Upper lobe of right lung (tissue), 1 donor: ENCODE measurements at regions not wholly inside any gene's neighbourhood (a gene's known extent, or its start where the extent isn't known, plus 50 kb on each side); places are given as distances from the start of the nearest gene placed in this dataset.

Source experiments
- ATAC-seq: fragments of 200-7000 bp; cut with Tn5 transposase; one replicate; pipeline ENCODE4 v1.9.1; 2020; ENCODE audit warnings: mild to moderate bottlenecking, moderate library complexity
- DNase-seq: peaks from one replicate; pipeline ENCODE4 v3.0.0-alpha.2; 2020
- H3K27ac ChIP-seq: fragments of 200-600 bp; one replicate; pipeline ENCODE4 v1.8.0; 2022
- H3K27me3 ChIP-seq: fragments of 200-600 bp; one replicate; pipeline ENCODE4 v1.8.0; 2022; ENCODE audit warnings: mild to moderate bottlenecking
- H3K36me3 ChIP-seq: fragments of 200-600 bp; one replicate; pipeline ENCODE4 v1.8.0; 2022
- H3K4me1 ChIP-seq: fragments of 200-600 bp; one replicate; pipeline ENCODE4 v1.8.0; 2022
- H3K4me3 ChIP-seq: fragments of 200-600 bp; one replicate; pipeline ENCODE4 v1.8.0; 2022; ENCODE audit warnings: mild to moderate bottlenecking
- H3K9me3 ChIP-seq: fragments of 200-600 bp; one replicate; pipeline ENCODE4 v1.8.0; 2022
- CTCF ChIP-seq: fragments of 200-600 bp; IDR thresholded peaks from one replicate; pipeline ENCODE4 v1.8.0; 2022; ENCODE audit warnings: antibody characterized with exemption
- intact Hi-C: fragments of 100-400 bp; cut with DNase I; formaldehyde crosslinking; loops from one replicate; pipeline ENCODE4 v1.11.0; 2022
- donor health status: DM: no; HTN: yes; CAD: no; lungs with severe emphysema.

- Histone ChIP-seq H3K27ac (no peak overlapping the region), H3K4me1 (no peaks in the 10 kb centered on the region), H3K36me3 (no peaks in the 10 kb centered on the region), H3K4me3 (no peak overlapping the region), H3K27me3 (no peaks in the 10 kb centered on the region), H3K9me3 (no peaks in the 10 kb centered on the region)
- ATAC-seq (no peak), DNase-seq (no peak)
- TF ChIP-seq CTCF = no peak
- intact Hi-C loops = no loop called here
Measured at GRCh38 chr4:111037591-111038360, 414.9 kb upstream of the PITX2 start.

GRCh38 chr4:111040904-111041303 lies 418.0 kb upstream of the PITX2 start:
- intact Hi-C loops = no loop called here
- Histone ChIP-seq H3K36me3 (no peaks in the 10 kb centered on the region), H3K27me3 (no peaks in the 10 kb centered on the region), H3K27ac (no peak overlapping the region), H3K4me1 (no peaks in the 10 kb centered on the region), H3K9me3 (no peaks in the 10 kb centered on the region), H3K4me3 (no peak overlapping the region)
- TF ChIP-seq CTCF = no peak
- ATAC-seq (no peak), DNase-seq (no peak)

- ATAC-seq = no peak
- intact Hi-C loops = no loop called here
Measured at GRCh38 chr4:111043286-111043685, 420.4 kb upstream of the PITX2 start.

GRCh38 chr4:111045992-111046391 lies 423.1 kb upstream of the PITX2 start:
- no peaks in the 10 kb centered on the region for H3K36me3 ChIP-seq
- H3K4me3 ChIP-seq = no peak overlapping the region
- intact Hi-C loops = no loop called here
- DNase-seq (no peak), ATAC-seq (no peak)
- H3K4me1 ChIP-seq = no peaks in the 10 kb centered on the region
- no peak overlapping the region for H3K27ac ChIP-seq
- no peaks in the 10 kb centered on the region for H3K27me3 ChIP-seq
- no peak for TF ChIP-seq CTCF
- no peaks in the 10 kb centered on the region for H3K9me3 ChIP-seq

More at GRCh38 chr4:111043286-111043685, 420.4 kb upstream of the PITX2 start:
- Histone ChIP-seq H3K27me3 (no peaks in the 10 kb centered on the region), H3K36me3 (no peaks in the 10 kb centered on the region), H3K27ac (no peak overlapping the region), H3K9me3 (no peaks in the 10 kb centered on the region), H3K4me1 (no peaks in the 10 kb centered on the region), H3K4me3 (no peak overlapping the region)
- TF ChIP-seq CTCF = no peak
- DNase-seq = no peak

- H3K4me1 ChIP-seq = no peaks in the 10 kb centered on the region
- no peaks in the 10 kb centered on the region for H3K27me3 ChIP-seq
- no peak overlapping the region for H3K4me3 ChIP-seq
- no peak for DNase-seq
- H3K9me3 ChIP-seq = no peaks in the 10 kb centered on the region
- intact Hi-C loops = no loop called here
- ATAC-seq = no peak
- no peaks in the 10 kb centered on the region for H3K36me3 ChIP-seq
- no peak overlapping the region for H3K27ac ChIP-seq
- no peak for TF ChIP-seq CTCF
Measured at GRCh38 chr4:111046811-111047210, 423.9 kb upstream of the PITX2 start.

- no peak for TF ChIP-seq CTCF
- Histone ChIP-seq H3K36me3 (no peaks in the 10 kb centered on the region), H3K4me3 (no peak overlapping the region), H3K4me1 (no peaks in the 10 kb centered on the region), H3K27ac (no peak overlapping the region), H3K27me3 (no peaks in the 10 kb centered on the region), H3K9me3 (no peaks in the 10 kb centered on the region)
- intact Hi-C loops = no loop called here
- DNase-seq (no peak), ATAC-seq (no peak)
Measured at GRCh38 chr4:111048316-111048715, 425.4 kb upstream of the PITX2 start.
